Stimulated activated CD8-positive, alpha-beta memory T cell treated with anti-CD3 and anti-CD28 coated beads, Interleukin-7, amount 100 ng/mL, for 4 hours (primary cell): ENCODE measurements at regions not wholly inside any gene's neighbourhood (a gene's known extent, or its start where the extent isn't known, plus 50 kb on each side); places are given as distances from the start of the nearest gene placed in this dataset.
"Not testable (repeated sequence)": the region's sequence is repeated elsewhere in the genome, so short reads cannot be mapped to it uniquely, and the experiment has no call there.

Source experiments
- DNase-seq, 2 donors: peaks; one replicate each; pipeline ENCODE4 v3.0.0-alpha.2; 2020; ENCODE audit warnings: low read depth in 2 of 2

GRCh38 chr5:87198010-87198409, 69.7 kb upstream of the RASA1 start:
- no peak for DNase-seq

GRCh38 chr5:87199246-87199645, 68.4 kb upstream of the RASA1 start:
- DNase-seq = not testable (repeated sequence)

GRCh38 chr5:87199704-87200103, 68.0 kb upstream of the RASA1 start:
- DNase-seq = not testable (repeated sequence)

GRCh38 chr5:87210076-87210475, 57.6 kb upstream of the RASA1 start:
- DNase-seq = no peak

GRCh38 chr5:87210743-87211142, 56.9 kb upstream of the RASA1 start:
- no peak for DNase-seq

GRCh38 chr5:87211676-87212075, 56.0 kb upstream of the RASA1 start:
- DNase-seq = no peak

GRCh38 chr5:87212183-87212582, 55.5 kb upstream of the RASA1 start:
- DNase-seq = not testable (repeated sequence)

GRCh38 chr5:87217480-87217879, 50.2 kb upstream of the RASA1 start:
- DNase-seq = not testable (repeated sequence)
